Activated B cell treated with CpG ODN at 0.5 μM for 24 hours (primary cell): ENCODE measurements at regions not wholly inside any gene's neighbourhood (a gene's known extent, or its start where the extent isn't known, plus 50 kb on each side); places are given as distances from the start of the nearest gene placed in this dataset.

Experiments used
- ATAC-seq: fragments of 200-7000 bp; cut with Tn5 transposase; one replicate; pipeline ENCODE4 v1.10.0; 2021; ENCODE audit warnings: low read depth, mild to moderate bottlenecking, moderate library complexity
- CTCF ChIA-PET: fragments of 350-600 bp; sonication (Branson Sonifier 250); formaldehyde crosslinking; loops from one replicate; lab custom pipeline; 2021; ENCODE audit warnings: antibody characterized with exemption; lab: Charles Lee
- POLR2A ChIA-PET: fragments of 350-600 bp; sonication (Branson Sonifier 250); formaldehyde crosslinking; loops from one replicate; lab custom pipeline; 2021; ENCODE audit warnings: antibody characterized with exemption; lab: Charles Lee
- DNase-seq: peaks from one replicate; pipeline ENCODE4 v3.0.0; 2022
- H3K27ac Mint-ChIP-seq: one replicate; pipeline ENCODE4 v1.8.0; 2020; ENCODE audit warnings: mixed read lengths
- H3K27me3 Mint-ChIP-seq: one replicate; pipeline ENCODE4 v1.8.0; 2021; ENCODE audit warnings: mixed read lengths
- H3K36me3 Mint-ChIP-seq: one replicate; pipeline ENCODE4 v1.8.0; 2021; ENCODE audit warnings: low read depth, mixed read lengths
- H3K4me1 Mint-ChIP-seq: one replicate; pipeline ENCODE4 v1.8.0; 2021; ENCODE audit warnings: mixed read lengths
- H3K4me3 Mint-ChIP-seq: one replicate; pipeline ENCODE4 v1.8.0; 2020; ENCODE audit warnings: mild to moderate bottlenecking, mixed read lengths
- H3K9me3 Mint-ChIP-seq: one replicate; pipeline ENCODE4 v1.8.0; 2020; ENCODE audit warnings: mixed read lengths
- intact Hi-C: fragments of 100-400 bp; cut with micrococcal nuclease; formaldehyde crosslinking; loops from one replicate; pipeline ENCODE4 v1.15.1; 2024
- TF ChIP-seq, protein P1 (sequence below): fragments of 200-600 bp; IDR thresholded peaks from one replicate; pipeline ENCODE4 v1.8.0; 2022; ENCODE audit warnings: antibody characterized with exemption, mild to moderate bottlenecking

DNA sequence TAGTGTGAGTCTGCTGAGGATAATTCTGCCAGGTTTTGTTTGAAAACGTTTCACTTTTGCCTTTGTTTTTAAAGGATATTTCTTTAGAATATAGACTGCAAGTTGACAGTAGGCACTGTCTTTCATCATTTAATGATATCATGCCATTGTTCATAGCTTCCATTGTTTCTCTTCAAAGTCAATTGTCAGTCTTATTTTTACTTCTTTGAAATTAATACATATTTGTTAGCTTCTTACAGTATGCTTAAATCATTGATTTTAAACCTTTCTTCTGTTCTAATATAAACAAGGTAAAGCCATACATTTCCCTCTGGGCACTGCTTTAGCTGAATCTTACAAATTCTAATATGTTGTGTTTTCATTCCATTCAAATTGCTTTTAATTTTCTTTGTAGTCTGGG lies 62.3 kb upstream of the PARVA start:
- intact Hi-C loops: no loop called here
- CTCF ChIA-PET: no interaction called here
- H3K36me3 Mint-ChIP-seq: no peaks in the 10 kb centered on the region

DNA sequence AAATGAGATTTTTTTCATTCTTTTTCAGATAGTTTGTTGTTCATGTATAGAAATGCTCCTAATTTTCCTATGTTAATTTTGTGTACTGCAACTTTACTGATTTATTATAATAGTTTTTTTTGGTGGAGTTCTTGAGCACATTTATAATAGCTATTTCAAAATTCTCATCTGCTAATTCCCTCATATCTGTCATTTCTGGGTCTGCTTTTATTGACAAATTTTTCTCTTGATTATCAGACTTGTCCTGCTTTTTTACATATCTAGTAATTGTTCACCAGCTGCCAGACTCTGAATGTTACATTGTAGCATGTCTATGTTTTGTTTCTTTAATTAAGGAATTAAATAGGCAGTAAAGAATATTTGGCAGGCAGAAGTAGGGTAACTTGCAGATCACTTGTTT lies 60.9 kb upstream of the PARVA start:
- H3K4me1 Mint-ChIP-seq: no peaks in the 10 kb centered on the region
- CTCF ChIA-PET: no interaction called here
- TF ChIP-seq, protein P1, sequence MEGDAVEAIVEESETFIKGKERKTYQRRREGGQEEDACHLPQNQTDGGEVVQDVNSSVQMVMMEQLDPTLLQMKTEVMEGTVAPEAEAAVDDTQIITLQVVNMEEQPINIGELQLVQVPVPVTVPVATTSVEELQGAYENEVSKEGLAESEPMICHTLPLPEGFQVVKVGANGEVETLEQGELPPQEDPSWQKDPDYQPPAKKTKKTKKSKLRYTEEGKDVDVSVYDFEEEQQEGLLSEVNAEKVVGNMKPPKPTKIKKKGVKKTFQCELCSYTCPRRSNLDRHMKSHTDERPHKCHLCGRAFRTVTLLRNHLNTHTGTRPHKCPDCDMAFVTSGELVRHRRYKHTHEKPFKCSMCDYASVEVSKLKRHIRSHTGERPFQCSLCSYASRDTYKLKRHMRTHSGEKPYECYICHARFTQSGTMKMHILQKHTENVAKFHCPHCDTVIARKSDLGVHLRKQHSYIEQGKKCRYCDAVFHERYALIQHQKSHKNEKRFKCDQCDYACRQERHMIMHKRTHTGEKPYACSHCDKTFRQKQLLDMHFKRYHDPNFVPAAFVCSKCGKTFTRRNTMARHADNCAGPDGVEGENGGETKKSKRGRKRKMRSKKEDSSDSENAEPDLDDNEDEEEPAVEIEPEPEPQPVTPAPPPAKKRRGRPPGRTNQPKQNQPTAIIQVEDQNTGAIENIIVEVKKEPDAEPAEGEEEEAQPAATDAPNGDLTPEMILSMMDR: no peak
- POLR2A ChIA-PET: no interaction called here
- H3K27me3 Mint-ChIP-seq: peaks cover 7% of the 10 kb centered on the region
- DNase-seq: no peak
- no peaks in the 10 kb centered on the region for H3K36me3 Mint-ChIP-seq
- intact Hi-C loops: no loop called here
- no peak overlapping the region for H3K27ac Mint-ChIP-seq
- ATAC-seq: no peak
- H3K4me3 Mint-ChIP-seq: no peak overlapping the region
- peaks cover 6% of the 10 kb centered on the region for H3K9me3 Mint-ChIP-seq

More for the DNA sequence above, 62.3 kb upstream of the PARVA start:
- H3K27me3 Mint-ChIP-seq: peaks cover 7% of the 10 kb centered on the region
- POLR2A ChIA-PET: no interaction called here
- no peak overlapping the region for H3K27ac Mint-ChIP-seq
- ATAC-seq: no peak
- TF ChIP-seq, protein P1: no peak
- H3K4me1 Mint-ChIP-seq: no peaks in the 10 kb centered on the region
- H3K9me3 Mint-ChIP-seq: peaks cover 9% of the 10 kb centered on the region
- H3K4me3 Mint-ChIP-seq: no peak overlapping the region
- no peak for DNase-seq

DNA sequence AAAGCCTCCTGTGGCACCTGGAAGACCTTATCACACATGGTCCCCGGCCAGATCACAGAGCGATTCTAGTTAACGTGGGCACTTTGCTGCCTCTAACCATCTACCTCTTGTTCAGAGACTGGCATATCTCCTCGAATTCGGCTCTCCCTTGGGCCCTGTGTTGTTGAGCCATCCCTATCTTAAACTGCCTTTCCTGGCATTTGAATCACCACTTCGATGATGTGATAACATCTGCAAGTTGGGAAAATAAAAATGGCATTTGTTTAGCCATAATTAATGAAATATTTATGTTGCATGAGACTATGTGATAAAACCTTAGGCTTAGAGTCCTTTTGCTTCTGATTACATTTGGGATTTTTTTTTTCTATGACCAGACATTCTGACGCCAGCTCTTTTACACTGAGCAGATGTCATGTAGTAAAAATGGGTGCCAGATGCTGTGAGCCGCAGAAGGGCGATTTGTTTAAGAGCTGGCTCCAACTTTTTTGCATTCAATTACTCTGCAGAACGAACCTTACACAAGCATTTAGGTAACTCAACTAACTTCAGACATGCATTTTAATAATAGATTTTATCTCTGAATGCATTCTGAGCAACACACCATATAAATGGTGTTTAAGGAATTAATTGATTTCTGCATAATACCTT lies 58.5 kb upstream of the PARVA start:
- TF ChIP-seq, protein P1: no peak
- no peak overlapping the region for H3K27ac Mint-ChIP-seq
- ATAC-seq (no peak), DNase-seq (no peak)
- ChIA-PET CTCF (no interaction called here), POLR2A (no interaction called here)
- H3K4me1 Mint-ChIP-seq: no peaks in the 10 kb centered on the region
- peaks cover 5% of the 10 kb centered on the region for H3K27me3 Mint-ChIP-seq
- no peak overlapping the region for H3K4me3 Mint-ChIP-seq
- peaks cover 6% of the 10 kb centered on the region for H3K9me3 Mint-ChIP-seq
- intact Hi-C loops: no loop called here
- no peaks in the 10 kb centered on the region for H3K36me3 Mint-ChIP-seq

DNA sequence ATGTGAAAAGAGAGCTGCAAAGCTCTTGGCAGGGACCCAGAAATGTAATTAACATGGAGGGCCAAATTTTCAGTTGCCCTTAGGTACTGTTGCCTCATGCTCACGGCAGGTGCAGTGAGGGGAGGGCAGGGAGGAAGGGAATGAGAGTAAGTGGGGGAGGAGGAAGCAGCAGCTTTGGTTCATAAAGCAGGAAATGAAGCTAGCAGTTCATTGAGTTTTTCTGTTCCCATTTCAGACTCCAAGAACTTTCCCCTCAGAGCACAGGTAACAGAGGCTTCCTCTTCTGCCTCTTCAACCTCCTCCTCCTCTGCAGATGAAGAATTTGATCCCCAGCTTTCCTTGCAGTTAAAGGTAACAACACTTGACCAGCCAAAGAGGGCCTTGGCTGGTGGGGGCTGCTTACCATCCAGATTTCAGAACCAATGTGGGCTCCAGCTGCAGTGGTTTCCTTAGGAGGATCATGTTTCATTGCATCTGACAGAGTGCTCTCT lies 57.9 kb upstream of the PARVA start:
- CTCF ChIA-PET: no interaction called here
- Mint-ChIP-seq H3K36me3 (no peaks in the 10 kb centered on the region), H3K27ac (no peak overlapping the region), H3K4me1 (no peaks in the 10 kb centered on the region), H3K4me3 (no peak overlapping the region), H3K9me3 (peaks cover 6% of the 10 kb centered on the region), H3K27me3 (peaks cover 7% of the 10 kb centered on the region)
- intact Hi-C loops: no loop called here
- ATAC-seq: no peak
- TF ChIP-seq, protein P1: no peak
- POLR2A ChIA-PET: no interaction called here
- no peak for DNase-seq

DNA sequence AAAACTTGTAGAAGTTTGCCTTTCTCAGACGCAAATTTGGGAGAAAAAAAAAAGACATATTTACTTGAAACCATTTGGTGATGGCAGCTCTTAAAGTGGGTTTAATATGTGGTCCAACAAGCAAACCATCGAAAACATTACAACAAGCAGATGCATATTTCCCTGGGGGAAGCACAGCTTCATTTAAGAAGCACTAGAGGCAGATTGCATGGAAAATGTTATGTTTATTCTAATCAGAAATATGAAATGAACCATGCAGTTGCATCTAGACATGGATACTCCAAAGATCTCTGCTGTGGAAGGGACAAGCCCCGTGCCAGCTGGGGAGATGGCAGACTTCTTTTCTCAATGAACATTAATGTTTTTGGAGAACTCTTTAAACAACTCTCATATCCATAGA lies 57.4 kb upstream of the PARVA start:
- Mint-ChIP-seq H3K36me3 (no peaks in the 10 kb centered on the region), H3K4me3 (no peak overlapping the region), H3K27ac (no peak overlapping the region), H3K4me1 (no peaks in the 10 kb centered on the region), H3K9me3 (peaks cover 6% of the 10 kb centered on the region), H3K27me3 (peaks cover 7% of the 10 kb centered on the region)
- TF ChIP-seq, protein P1: no peak
- CTCF ChIA-PET: no interaction called here
- POLR2A ChIA-PET: no interaction called here
- intact Hi-C loops: no loop called here
- ATAC-seq (no peak), DNase-seq (no peak)
